Ovary (tissue), 3 donors: ENCODE measurements at regions not wholly inside any gene's neighbourhood (a gene's known extent, or its start where the extent isn't known, plus 50 kb on each side); places are given as distances from the start of the nearest gene placed in this dataset.

Source experiments
- CTCF ChIP-seq, 3 donors: fragments of 450-650 bp in 2 of 3; fragments of 200-600 bp in 1 of 3; IDR thresholded peaks; one replicate each; pipeline versions ENCODE4 v1.5.1 to v1.8.0; 2016 to 2022; ENCODE audit warnings: antibody characterized with exemption in 3 of 3, mild to moderate bottlenecking in 1 of 3
- EP300 ChIP-seq: sonication (generic); formaldehyde crosslinking; IDR thresholded peaks from one replicate; pipeline ENCODE4 v1.6.1; 2017; ENCODE audit warnings: antibody characterized with exemption
- donor health status: DM: no; HTN: no; CAD: no.

- TF ChIP-seq CTCF (IDR thresholded peaks at IDR 0.05) (no peak), EP300 (no peak)
Observed at GRCh38 chr16:65757064-65757463, 609.4 kb upstream of the CDH5 start.
